ENCODE measurements at regions not wholly inside any gene's neighbourhood (a gene's known extent, or its start where the extent isn't known, plus 50 kb on each side); places are given as distances from the start of the nearest gene placed in this dataset.

DNA sequence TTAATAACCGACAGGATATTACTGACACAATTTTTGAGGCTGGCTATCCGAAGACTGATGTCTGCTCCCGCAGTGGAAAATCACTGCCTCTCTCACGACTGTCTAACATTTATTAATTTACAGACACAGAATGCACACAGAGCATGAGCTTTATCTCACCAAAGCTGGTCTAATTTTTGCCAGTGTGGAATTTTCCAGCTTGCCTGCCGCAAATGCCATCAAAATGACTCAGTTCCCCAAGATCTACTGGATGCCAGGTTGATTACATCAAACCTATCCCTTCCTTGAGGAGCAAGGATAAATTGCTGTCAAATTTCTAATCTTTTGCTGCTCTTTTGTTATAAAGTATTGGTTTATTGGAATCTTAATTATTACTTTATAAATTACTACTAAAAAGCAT is 1775.1 kb upstream of the PCDH20 start:
- CTCF ChIA-PET: interaction anchor here (1.2 kb wide), 1 partner anchor 9 kb away, joined by 3 read pairs; no protein-coding TSS in a partner anchor
- POLR2A ChIA-PET: no interaction called here
- no peak for DNase-seq (ENCODE audit: extremely low spot score)
- no peak for TF ChIP-seq LEF1 (IDR thresholded peaks at IDR 0.05; ENCODE audit: borderline replicate concordance)
- no peak for TF ChIP-seq SP1 (IDR thresholded peaks at IDR 0.05)
- TF ChIP-seq ELF4 (IDR thresholded peaks at IDR 0.05): no peak
- TF ChIP-seq TARDBP (IDR thresholded peaks at IDR 0.05): no peak
- no peak for TF ChIP-seq L3MBTL2 (conservative IDR thresholded peaks at IDR 0.05)
- no peak for TF ChIP-seq FOXK2 (IDR thresholded peaks at IDR 0.05)
- TF ChIP-seq ARNT (IDR thresholded peaks at IDR 0.05): no peak
- no peak for TF ChIP-seq PKNOX1 (IDR thresholded peaks at IDR 0.05)
- TF ChIP-seq HDGF (IDR thresholded peaks at IDR 0.05; ENCODE audit: borderline replicate concordance): no peak
- TF ChIP-seq CTBP1 (IDR thresholded peaks at IDR 0.05; ENCODE audit: borderline replicate concordance): no peak
- no peak for TF ChIP-seq FOXM1 (IDR thresholded peaks at IDR 0.05; ENCODE audit: borderline replicate concordance)
- no peak for TF ChIP-seq NFRKB (IDR thresholded peaks at IDR 0.05)
- TF ChIP-seq FOXA1 (IDR thresholded peaks at IDR 0.05): no peak
- no peak for TF ChIP-seq ZNF384 (IDR thresholded peaks at IDR 0.05)
- TF ChIP-seq BHLHE40 (IDR thresholded peaks at IDR 0.05; ENCODE audit: borderline replicate concordance): no peak
- no peak for TF ChIP-seq SUZ12 (IDR thresholded peaks at IDR 0.05)

DNA sequence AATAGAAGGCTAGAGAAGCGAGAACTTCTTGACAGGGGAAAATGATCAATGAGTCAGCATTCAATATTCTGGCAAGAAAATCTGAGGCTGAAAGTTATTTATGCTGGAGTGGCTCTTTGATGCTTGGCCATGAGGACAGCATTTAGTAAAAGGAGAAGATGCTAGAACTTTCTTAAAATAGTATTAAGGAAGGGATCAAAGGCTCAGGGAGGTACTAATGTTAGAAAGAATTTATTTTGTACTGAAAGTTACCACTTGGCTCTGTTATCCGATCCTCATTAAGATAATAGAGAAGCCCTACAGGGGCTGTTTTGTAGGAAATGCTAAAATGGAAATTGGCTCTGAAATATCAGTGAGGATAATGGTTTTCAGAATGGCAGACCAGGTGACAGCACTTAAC is 1774.6 kb upstream of the PCDH20 start:
- no peak for DNase-seq (ENCODE audit: extremely low spot score)
- no peak for TF ChIP-seq ELF4 (IDR thresholded peaks at IDR 0.05)
- no peak for TF ChIP-seq SP1 (IDR thresholded peaks at IDR 0.05)
- TF ChIP-seq SUZ12 (IDR thresholded peaks at IDR 0.05): no peak
- TF ChIP-seq L3MBTL2 (conservative IDR thresholded peaks at IDR 0.05): no peak
- TF ChIP-seq ARNT (IDR thresholded peaks at IDR 0.05): no peak
- no peak for TF ChIP-seq FOXA1 (IDR thresholded peaks at IDR 0.05)
- TF ChIP-seq TARDBP (IDR thresholded peaks at IDR 0.05): no peak
- TF ChIP-seq FOXM1 (IDR thresholded peaks at IDR 0.05; ENCODE audit: borderline replicate concordance): no peak
- CTCF ChIA-PET: interaction anchor here (1.2 kb wide), 1 partner anchor 10 kb away, joined by 3 read pairs; no protein-coding TSS in a partner anchor
- POLR2A ChIA-PET: no interaction called here

GRCh38 chr13:63189712-63190111 is 1774.1 kb upstream of the PCDH20 start:
- DNase-seq (ENCODE audit: extremely low spot score): no peak
- POLR2A ChIA-PET: no interaction called here
- TF ChIP-seq TARDBP (IDR thresholded peaks at IDR 0.05) (no peak), ELF4 (IDR thresholded peaks at IDR 0.05) (peak; percentile 67; the same call in 1 of the 2 replicates)
- CTCF ChIA-PET: interaction anchor here (1.2 kb wide), 1 partner anchor 10 kb away, joined by 3 read pairs; no protein-coding TSS in a partner anchor

DNA sequence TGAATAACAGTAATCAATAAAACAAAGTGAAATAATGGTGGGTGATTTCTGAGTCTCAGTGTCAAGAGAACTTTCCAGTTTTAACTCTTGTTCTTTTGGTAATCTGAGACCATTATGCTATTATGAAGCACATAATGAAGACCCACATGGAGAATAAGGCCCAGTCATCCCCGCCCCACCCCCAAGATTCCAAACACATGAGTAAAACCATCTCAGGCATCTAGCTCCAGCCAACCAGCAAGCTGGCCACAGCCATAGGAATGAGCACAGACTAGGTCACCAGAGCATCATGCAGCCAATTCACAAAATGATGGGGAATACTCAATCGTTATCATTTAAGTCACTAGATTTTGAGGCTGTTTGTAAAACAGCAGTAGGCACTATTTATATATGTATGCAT is 1769.0 kb upstream of the PCDH20 start:
- DNase-seq (ENCODE audit: extremely low spot score): no peak
- POLR2A ChIA-PET: no interaction called here

DNA sequence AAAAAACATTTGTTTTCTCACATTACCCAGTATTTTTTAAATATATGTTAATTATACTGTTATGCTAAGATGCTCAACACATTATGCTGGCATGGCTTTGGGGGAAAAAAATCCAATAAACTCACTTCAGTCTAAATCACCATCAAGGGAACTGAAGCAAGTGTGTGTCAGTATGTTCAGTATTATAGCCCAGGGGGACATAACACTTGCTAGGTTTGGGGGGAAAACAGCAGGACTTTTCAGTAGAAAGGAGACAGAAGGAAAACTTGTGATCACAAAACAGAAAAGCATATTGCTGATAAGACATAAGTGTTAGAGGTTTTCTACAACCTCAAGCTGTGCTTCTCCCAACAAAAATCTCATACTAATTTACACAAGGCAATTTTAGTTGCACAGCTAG is 1759.9 kb upstream of the PCDH20 start:
- TF ChIP-seq SP1 (IDR thresholded peaks at IDR 0.05) (no peak), LEF1 (IDR thresholded peaks at IDR 0.05; ENCODE audit: borderline replicate concordance) (no peak), NFRKB (IDR thresholded peaks at IDR 0.05) (no peak), CTBP1 (IDR thresholded peaks at IDR 0.05; ENCODE audit: borderline replicate concordance) (no peak), ARNT (IDR thresholded peaks at IDR 0.05) (no peak), FOXK2 (IDR thresholded peaks at IDR 0.05) (no peak), ZNF384 (IDR thresholded peaks at IDR 0.05) (no peak)
- no peak for DNase-seq (ENCODE audit: extremely low spot score)
- ChIA-PET POLR2A (no interaction called here), CTCF (no interaction called here)

More for the DNA sequence above, 1769.0 kb upstream of the PCDH20 start:
- CTCF ChIA-PET: no interaction called here
- TF ChIP-seq TARDBP (IDR thresholded peaks at IDR 0.05) (no peak), ARNT (IDR thresholded peaks at IDR 0.05) (no peak), L3MBTL2 (conservative IDR thresholded peaks at IDR 0.05) (no peak), FOXM1 (IDR thresholded peaks at IDR 0.05; ENCODE audit: borderline replicate concordance) (no peak), NFRKB (IDR thresholded peaks at IDR 0.05) (no peak), FOXK2 (IDR thresholded peaks at IDR 0.05) (no peak), ZNF384 (IDR thresholded peaks at IDR 0.05) (no peak), PKNOX1 (IDR thresholded peaks at IDR 0.05) (no peak), CTBP1 (IDR thresholded peaks at IDR 0.05; ENCODE audit: borderline replicate concordance) (no peak), FOXA1 (IDR thresholded peaks at IDR 0.05) (no peak), BHLHE40 (IDR thresholded peaks at IDR 0.05; ENCODE audit: borderline replicate concordance) (no peak), SP1 (IDR thresholded peaks at IDR 0.05) (no peak), ELF4 (IDR thresholded peaks at IDR 0.05) (no peak)

- TF ChIP-seq TARDBP (IDR thresholded peaks at IDR 0.05) (no peak), LEF1 (IDR thresholded peaks at IDR 0.05; ENCODE audit: borderline replicate concordance) (no peak), NFRKB (IDR thresholded peaks at IDR 0.05) (no peak), FOXK2 (IDR thresholded peaks at IDR 0.05) (no peak), SP1 (IDR thresholded peaks at IDR 0.05) (no peak)
- ChIA-PET POLR2A (no interaction called here), CTCF (interaction anchor here (0.7 kb wide), 1 partner anchor 141 kb away, joined by 3 read pairs; no protein-coding TSS in a partner anchor)
- DNase-seq (ENCODE audit: extremely low spot score): no peak
Observed at GRCh38 chr13:63167699-63168337, 1752.2 kb upstream of the PCDH20 start.

DNA sequence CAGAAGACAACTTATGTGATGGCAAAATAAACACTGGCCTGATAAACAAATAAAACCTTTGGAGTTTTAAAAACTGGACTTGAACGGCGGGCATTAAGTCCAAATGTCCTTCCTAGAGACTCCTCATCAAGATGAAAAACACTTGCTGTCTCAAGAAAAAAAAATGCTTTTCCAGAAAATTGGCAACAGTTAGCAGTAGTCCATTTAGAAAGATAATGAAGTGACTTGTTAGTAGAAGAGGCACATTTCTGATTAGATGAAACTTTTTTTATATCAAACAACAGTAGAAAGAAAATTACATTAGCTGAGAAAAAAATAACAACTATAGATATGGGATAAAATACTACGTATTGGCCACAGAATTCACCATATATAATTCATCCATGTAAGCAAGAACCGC is 1750.7 kb upstream of the PCDH20 start:
- DNase-seq (ENCODE audit: extremely low spot score): no peak
- CTCF ChIA-PET: no interaction called here
- POLR2A ChIA-PET: interaction anchor here (0.6 kb wide), 1 partner anchor 144 kb away, joined by 3 read pairs; no protein-coding TSS in a partner anchor
- no peak for TF ChIP-seq PKNOX1 (IDR thresholded peaks at IDR 0.05)

Measured in HEK293T (cell line).